ENCODE measurements at regions not wholly inside any gene's neighbourhood (a gene's known extent, or its start where the extent isn't known, plus 50 kb on each side); places are given as distances from the start of the nearest gene placed in this dataset.

DNA sequence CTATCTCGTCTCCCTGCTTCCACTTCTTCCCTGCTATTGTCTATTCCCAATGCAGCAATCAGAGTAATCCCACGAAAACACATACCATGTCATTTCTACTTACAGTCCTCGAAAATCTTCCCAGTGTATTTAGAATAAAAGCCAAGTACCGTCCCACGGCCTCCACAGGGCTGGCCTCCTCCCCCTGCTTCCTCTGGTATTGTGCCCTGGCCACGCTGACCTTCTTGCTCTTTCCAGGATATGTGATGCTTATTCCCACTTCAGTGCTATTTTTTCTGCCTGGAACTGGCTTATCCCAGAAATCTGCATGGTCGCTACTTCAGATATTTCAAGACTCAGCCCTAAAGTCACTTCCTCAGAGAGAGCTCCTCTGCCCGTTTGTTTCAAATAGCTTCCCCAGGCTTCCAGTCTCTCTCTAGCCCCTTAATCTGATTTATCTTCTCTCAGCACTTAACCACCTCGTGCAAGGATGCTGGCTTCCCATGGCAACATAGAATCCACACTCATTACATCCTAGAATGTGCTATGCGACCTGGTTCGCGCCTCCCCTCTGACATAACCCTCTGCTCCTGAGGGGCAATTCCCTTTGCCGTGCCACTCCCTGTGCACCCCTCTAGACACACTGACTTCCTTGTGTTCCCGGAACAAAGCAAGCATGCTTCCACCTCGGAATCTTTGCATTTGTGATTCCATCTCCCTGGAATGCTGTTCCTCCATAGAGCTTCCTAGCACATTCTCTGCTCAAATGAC, 365.9 kb downstream of the ZSWIM6 start:
- CTCF ChIA-PET = no interaction called here
- peak; percentile 6 for DNase-seq (ENCODE audit: low read depth, low spot score)
- dilution Hi-C loops (cut with MboI; ENCODE audit: extremely low pct_ligation_motif_present, low sequenced_read_pairs) = no loop called here
- no TSS peak for BruUV-seq (replicated peaks)
- Histone ChIP-seq H3K27ac (ENCODE audit: insufficient read depth, low read depth, low read length) (no peak overlapping the region), H3K9me1 (replicated peaks; ENCODE audit: control insufficient read depth, extremely low read depth, insufficient read depth, low read length) (no peaks in the 10 kb centered on the region), H2AFZ (ENCODE audit: low read depth, low read length) (no peak overlapping the region), H3K4me3 (replicated peaks in 1 of 3; ENCODE audit: insufficient read depth in 1 of 3, low read depth in 1 of 3, low read length in 3 of 3) (no peak overlapping the region), H3K4me2 (ENCODE audit: insufficient read depth, low read length) (no peak overlapping the region), H3K4me1 (ENCODE audit: control insufficient read depth, extremely low read depth, insufficient read depth, low read length) (no peaks in the 10 kb centered on the region), H3K9ac (replicated peaks; ENCODE audit: extremely low read depth, insufficient read depth, low read length) (no peak overlapping the region), H3K9me3 (replicated peaks; ENCODE audit: control insufficient read depth, insufficient read depth, low read length) (no peaks in the 10 kb centered on the region), H4K20me1 (replicated peaks; ENCODE audit: control insufficient read depth, extremely low read depth, insufficient read depth, low read length) (no peaks in the 10 kb centered on the region), H3K36me3 (ENCODE audit: control insufficient read depth in 2 of 2, extremely low read depth in 1 of 2, insufficient read depth in 2 of 2, low read length in 2 of 2) (no peaks in the 10 kb centered on the region), H3K27me3 (ENCODE audit: control insufficient read depth in 2 of 2, insufficient read depth in 2 of 2, low read length in 2 of 2) (peaks cover 0 to 5% of the 10 kb centered on the region in 2 experiments), H3K79me2 (ENCODE audit: control insufficient read depth, insufficient read depth, low read length) (no peaks in the 10 kb centered on the region)
- TF ChIP-seq, protein P1, sequence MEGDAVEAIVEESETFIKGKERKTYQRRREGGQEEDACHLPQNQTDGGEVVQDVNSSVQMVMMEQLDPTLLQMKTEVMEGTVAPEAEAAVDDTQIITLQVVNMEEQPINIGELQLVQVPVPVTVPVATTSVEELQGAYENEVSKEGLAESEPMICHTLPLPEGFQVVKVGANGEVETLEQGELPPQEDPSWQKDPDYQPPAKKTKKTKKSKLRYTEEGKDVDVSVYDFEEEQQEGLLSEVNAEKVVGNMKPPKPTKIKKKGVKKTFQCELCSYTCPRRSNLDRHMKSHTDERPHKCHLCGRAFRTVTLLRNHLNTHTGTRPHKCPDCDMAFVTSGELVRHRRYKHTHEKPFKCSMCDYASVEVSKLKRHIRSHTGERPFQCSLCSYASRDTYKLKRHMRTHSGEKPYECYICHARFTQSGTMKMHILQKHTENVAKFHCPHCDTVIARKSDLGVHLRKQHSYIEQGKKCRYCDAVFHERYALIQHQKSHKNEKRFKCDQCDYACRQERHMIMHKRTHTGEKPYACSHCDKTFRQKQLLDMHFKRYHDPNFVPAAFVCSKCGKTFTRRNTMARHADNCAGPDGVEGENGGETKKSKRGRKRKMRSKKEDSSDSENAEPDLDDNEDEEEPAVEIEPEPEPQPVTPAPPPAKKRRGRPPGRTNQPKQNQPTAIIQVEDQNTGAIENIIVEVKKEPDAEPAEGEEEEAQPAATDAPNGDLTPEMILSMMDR (IDR thresholded peaks at IDR 0.05; ENCODE audit: extremely low read depth in 1 of 2, insufficient read depth in 1 of 2, low read depth in 1 of 2, low read length in 2 of 2) = no peak
- TF ChIP-seq MYC (IDR thresholded peaks at IDR 0.05; ENCODE audit: low read depth, low read length) = no peak
- no peak for TF ChIP-seq POLR2A (IDR thresholded peaks at IDR 0.05; ENCODE audit: low read depth, low read length)
- TF ChIP-seq JUN (IDR thresholded peaks at IDR 0.05; ENCODE audit: borderline replicate concordance, insufficient read depth, insufficient read length, low read depth) = no peak
- TF ChIP-seq POLR2AphosphoS5 (IDR thresholded peaks at IDR 0.05; ENCODE audit: insufficient read depth, low read depth, low read length) = no peak
- no peak for TF ChIP-seq FOS (IDR thresholded peaks at IDR 0.05; ENCODE audit: borderline replicate concordance, insufficient read depth, low read length)
- TF ChIP-seq GATA2 (IDR thresholded peaks at IDR 0.05; ENCODE audit: insufficient read depth, insufficient read length, low read depth, low read length) = no peak
- TF ChIP-seq, protein P2, sequence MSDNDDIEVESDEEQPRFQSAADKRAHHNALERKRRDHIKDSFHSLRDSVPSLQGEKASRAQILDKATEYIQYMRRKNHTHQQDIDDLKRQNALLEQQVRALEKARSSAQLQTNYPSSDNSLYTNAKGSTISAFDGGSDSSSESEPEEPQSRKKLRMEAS (IDR thresholded peaks at IDR 0.05; ENCODE audit: insufficient read depth, insufficient read length) = no peak
- no peak for TF ChIP-seq EZH2 (IDR thresholded peaks at IDR 0.05; ENCODE audit: borderline replicate concordance, low read depth, low read length, severe bottlenecking)
- intact Hi-C loops (cut with micrococcal nuclease) = no loop called here
- FAIRE-seq = no peak
- POLR2A ChIA-PET = no interaction called here
